ENCODE measurements at regions not wholly inside any gene's neighbourhood (a gene's known extent, or its start where the extent isn't known, plus 50 kb on each side); places are given as distances from the start of the nearest gene placed in this dataset.
"Not testable (repeated sequence)": the region's sequence is repeated elsewhere in the genome, so short reads cannot be mapped to it uniquely, and the experiment has no call there.

GRCh38 chr16:47854737-47855136 is 301.1 kb downstream of the ABCC12 start:
- in situ Hi-C loops (cut with HindIII; ENCODE audit: low pct_unique_long_range_greater_than_20kb, low sequenced_read_pairs), result no loop called here

DNA sequence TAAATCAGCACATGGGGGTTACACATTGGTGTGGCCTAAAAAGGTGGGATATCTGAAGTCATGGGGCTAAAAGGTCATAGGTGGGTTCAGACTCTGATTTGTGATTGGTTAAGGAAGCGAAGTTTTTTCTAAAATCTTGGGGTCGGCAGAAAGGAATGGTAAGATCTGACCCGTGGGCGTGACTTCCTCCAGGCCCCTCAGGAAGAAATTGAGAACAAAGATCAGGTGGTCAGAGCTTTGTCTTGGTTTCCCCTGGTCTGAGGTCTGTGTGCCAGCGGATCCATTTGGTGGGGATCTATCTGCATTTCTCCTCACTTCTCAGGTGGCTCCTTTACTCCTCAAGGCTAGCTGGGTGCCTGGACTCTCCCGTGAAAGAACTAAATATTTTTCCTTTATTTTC is 302.8 kb downstream of the ABCC12 start:
- in situ Hi-C loops (cut with HindIII; ENCODE audit: low pct_unique_long_range_greater_than_20kb, low sequenced_read_pairs), result no loop called here
- DNase-seq (ENCODE audit: low read depth), result no peak

More at GRCh38 chr16:47854737-47855136, 301.1 kb downstream of the ABCC12 start:
- no peak for DNase-seq (ENCODE audit: low read depth)

DNA sequence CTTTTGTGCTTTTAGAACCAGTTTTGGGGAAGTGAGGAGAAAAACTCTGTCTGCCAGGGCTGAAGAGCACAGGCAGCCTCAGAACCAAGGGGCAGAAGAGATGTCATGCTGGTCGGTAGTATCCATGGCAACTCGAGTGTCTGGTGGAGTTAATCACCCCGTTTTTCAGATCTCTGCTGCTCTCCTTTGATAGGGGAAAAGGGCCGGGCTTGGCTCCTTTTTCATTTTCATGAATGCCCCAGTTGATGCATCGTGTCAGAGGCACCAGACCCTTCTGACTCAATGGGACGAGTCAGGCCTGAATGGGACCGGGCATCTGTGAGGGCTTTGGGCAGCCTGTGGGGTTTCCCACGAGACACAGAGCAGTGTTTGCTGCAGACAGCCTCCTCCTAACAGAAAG is 304.6 kb downstream of the ABCC12 start:
- no peak for DNase-seq (ENCODE audit: low read depth)
- in situ Hi-C loops (cut with HindIII; ENCODE audit: low pct_unique_long_range_greater_than_20kb, low sequenced_read_pairs), result no loop called here

DNA sequence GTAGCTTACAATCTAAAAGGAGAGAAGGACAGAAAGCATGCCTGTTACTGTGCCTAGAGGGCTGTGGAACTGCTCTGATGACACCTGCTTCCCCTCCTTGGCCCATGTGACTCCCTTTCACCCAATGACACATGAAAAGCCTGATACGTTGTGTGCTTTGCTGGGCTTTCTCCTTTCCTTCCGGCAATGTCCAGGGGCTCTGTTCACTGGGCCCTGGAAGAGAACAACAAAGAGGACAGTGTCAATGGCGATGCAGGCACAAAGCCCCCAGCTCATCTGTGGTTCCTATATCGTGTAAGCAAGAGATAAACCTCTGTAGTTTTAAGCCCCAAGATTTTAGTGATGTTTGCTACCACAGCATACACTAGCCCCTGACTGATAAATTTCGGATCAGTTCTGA is 306.1 kb downstream of the ABCC12 start:
- DNase-seq (ENCODE audit: low read depth), result no peak
- in situ Hi-C loops (cut with HindIII; ENCODE audit: low pct_unique_long_range_greater_than_20kb, low sequenced_read_pairs), result no loop called here

GRCh38 chr16:47848421-47849109 is 307.2 kb downstream of the ABCC12 start:
- in situ Hi-C loops (cut with HindIII; ENCODE audit: low pct_unique_long_range_greater_than_20kb, low sequenced_read_pairs), result no loop called here
- DNase-seq (ENCODE audit: low read depth), result no peak

DNA sequence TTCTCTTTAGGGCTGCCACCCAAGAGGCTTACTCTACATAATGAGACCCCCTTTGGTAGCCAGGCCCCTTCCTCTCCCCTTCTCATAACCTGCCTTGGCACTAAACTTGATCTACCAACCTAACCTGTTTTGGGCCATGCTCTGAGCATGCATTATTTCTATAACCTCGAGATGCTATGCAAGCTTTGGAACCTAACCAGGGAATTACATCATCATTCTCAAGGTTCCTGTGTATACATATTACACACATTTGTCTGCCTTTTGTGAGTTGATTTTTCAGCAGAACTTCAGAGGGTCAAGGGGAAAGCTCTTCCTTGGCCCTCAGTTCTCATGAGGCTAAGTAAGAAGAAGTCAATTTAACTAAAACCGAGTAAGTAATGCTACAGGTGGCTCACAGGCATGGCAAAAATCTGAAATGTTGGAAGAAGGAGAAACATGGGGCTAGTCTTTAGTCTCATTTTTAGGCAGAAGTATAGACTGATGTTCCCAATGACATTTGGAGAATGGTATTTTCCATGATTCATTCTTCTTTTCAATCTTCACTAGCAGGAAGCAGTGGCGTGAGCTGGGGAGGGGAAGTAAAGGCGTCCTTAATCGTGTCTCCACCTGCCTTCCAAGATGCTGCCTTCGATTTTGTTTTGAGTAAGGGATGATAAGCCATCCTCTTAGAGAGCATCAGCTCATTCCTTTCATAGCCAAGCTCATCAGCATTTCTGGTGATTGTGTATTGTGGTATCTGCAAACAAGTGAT is 308.4 kb downstream of the ABCC12 start:
- in situ Hi-C loops (cut with HindIII; ENCODE audit: low pct_unique_long_range_greater_than_20kb, low sequenced_read_pairs), result no loop called here
- no peak for DNase-seq (ENCODE audit: low read depth)

DNA sequence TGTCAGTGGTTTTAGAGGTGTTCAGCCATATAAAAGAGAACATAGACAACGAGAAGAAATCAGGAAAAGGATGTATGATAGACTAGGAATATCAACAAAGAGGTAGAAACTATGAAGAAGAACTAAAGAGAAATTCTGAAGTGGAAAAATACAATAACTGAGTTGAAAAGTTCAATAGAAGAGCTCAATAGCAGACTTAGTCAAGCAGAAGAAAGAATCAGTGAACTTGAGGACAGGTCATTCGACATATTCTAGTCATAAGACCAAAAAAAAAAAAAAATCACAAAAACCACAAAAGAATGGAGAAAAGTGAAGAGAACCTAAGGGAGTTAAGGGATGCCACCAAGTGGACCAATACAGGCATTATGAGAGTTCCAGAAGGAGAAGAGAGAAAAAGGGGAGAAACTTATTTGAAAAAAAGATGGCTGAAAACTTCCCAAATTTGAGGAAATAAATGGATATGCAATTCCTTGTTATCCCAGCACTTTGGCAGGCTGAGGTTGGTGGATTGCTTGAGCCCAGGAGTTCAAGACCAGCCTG is 321.2 kb downstream of the ABCC12 start:
- in situ Hi-C loops (cut with HindIII; ENCODE audit: low pct_unique_long_range_greater_than_20kb, low sequenced_read_pairs), result no loop called here
- DNase-seq (ENCODE audit: low read depth), result no peak

GRCh38 chr16:47833771-47834170 is 322.0 kb downstream of the ABCC12 start:
- in situ Hi-C loops (cut with HindIII; ENCODE audit: low pct_unique_long_range_greater_than_20kb, low sequenced_read_pairs), result no loop called here
- DNase-seq (ENCODE audit: low read depth), result no peak

DNA sequence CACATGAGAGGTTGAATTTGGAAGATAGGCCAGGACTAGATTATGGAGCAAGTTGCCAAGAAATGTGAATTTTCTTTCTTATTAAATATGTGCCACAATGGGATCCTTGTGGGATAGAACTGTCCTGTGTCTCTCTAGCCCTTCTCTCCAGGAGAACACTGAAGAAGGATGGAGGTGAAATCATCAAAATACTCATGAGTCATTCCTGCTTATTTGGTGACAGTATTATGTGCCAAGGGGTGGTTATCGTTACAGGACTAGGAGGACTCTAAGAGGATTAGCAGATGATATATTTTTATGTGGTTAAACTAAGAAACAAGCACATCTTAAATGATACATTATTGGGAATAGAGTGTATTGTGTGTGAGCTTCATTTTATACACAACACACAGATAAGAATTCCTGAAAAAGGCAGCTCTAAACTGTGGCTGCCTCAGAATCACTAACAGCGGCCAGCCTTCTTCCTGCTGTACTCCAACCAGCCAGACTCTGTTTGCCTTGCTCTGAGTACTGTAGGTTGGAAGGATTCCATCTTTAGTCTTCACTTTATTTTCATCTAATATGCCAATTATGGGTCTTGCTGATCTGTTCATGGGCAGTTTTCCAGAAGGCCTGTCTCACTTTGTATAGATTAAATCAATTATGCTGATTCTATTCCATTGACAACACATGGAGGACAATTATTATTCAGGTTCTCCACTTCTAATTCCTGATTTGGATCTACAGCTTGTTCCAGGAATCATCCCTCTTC is 325.8 kb downstream of the ABCC12 start:
- in situ Hi-C loops (cut with HindIII; ENCODE audit: low pct_unique_long_range_greater_than_20kb, low sequenced_read_pairs), result no loop called here
- no peak for DNase-seq (ENCODE audit: low read depth)

- in situ Hi-C loops (cut with HindIII; ENCODE audit: low pct_unique_long_range_greater_than_20kb, low sequenced_read_pairs), result no loop called here
- DNase-seq (ENCODE audit: low read depth), result no peak
Measured at GRCh38 chr16:47826070-47826469, 329.7 kb downstream of the ABCC12 start.

DNA sequence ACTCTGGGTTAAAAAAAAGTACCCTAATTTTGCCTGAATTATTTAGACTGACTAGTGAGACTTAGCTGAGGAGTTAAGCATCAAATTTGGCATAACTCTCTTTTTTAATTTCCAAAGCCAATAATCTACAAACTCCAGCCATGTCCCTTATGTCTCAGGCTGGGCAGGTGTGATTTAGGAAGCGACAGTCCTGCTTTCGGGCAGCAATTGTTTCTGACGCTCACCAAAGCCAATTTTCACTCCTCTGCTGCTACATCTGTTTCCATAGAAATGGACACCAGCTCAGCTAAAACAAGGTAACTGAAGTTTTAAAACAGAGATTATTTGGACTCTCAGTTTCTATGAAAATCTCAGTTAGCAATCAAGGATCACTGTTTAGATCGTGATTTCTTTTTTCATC is 338.7 kb downstream of the ABCC12 start:
- DNase-seq (ENCODE audit: low read depth), result no peak
- in situ Hi-C loops (cut with HindIII; ENCODE audit: low pct_unique_long_range_greater_than_20kb, low sequenced_read_pairs), result no loop called here

DNA sequence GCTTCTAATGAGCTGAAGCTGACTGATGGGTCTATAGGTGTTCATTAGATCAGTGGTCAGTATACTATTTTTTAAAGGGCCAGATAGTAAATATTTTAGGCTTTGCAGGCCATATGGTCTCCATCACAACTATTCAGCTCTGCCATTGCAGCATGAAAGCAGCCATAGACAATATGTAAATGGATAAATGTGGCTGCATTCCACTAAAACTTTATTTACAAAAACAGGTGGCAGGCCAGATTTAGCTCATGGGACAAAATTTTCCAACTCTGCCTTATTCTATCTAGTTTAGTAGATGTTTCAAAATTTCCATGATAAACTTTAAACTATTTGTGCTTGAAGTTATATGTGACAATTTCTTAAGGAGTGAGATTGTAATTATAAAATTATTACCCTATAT is 339.3 kb downstream of the ABCC12 start:
- in situ Hi-C loops (cut with HindIII; ENCODE audit: low pct_unique_long_range_greater_than_20kb, low sequenced_read_pairs), result no loop called here
- DNase-seq (ENCODE audit: low read depth), result no peak

- no peak for DNase-seq (ENCODE audit: low read depth)
- in situ Hi-C loops (cut with HindIII; ENCODE audit: low pct_unique_long_range_greater_than_20kb, low sequenced_read_pairs), result no loop called here
Measured at GRCh38 chr16:47815655-47816054, 340.1 kb downstream of the ABCC12 start.

GRCh38 chr16:47811758-47812157 is 344.0 kb downstream of the ABCC12 start:
- in situ Hi-C loops (cut with HindIII; ENCODE audit: low pct_unique_long_range_greater_than_20kb, low sequenced_read_pairs); DNase-seq (ENCODE audit: low read depth): not testable (repeated sequence)

DNA sequence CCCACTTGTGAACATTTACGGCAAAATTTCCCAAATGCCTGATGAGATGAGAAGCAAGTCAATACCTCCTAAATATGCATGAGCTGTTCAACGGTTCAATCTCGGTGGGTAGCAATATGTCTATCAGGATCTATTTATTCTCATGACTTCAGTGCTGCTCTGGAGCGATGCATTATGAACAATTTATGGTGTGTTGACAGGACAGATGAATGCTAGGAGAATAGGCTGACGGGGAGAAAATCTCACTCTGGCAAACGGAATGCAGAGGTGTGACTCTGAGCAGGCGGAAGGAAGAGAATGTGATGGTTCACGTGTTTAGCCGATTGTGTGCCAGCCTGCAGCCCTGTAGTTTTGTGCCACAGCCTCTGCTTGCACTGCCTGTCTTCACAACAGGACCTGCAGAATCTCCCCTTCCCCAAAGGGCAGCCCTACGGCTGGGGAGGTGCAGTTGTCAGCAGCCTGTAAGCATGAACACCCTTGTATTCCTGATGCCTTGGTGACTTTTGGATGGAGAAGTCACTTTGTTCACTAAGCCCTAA is 345.2 kb downstream of the PHKB start:
- in situ Hi-C loops (cut with HindIII; ENCODE audit: low pct_unique_long_range_greater_than_20kb, low sequenced_read_pairs), result no loop called here
- DNase-seq (ENCODE audit: low read depth), result no peak

GRCh38 chr16:47787696-47788095 is 326.6 kb downstream of the PHKB start:
- in situ Hi-C loops (cut with HindIII; ENCODE audit: low pct_unique_long_range_greater_than_20kb, low sequenced_read_pairs), result no loop called here
- no peak for DNase-seq (ENCODE audit: low read depth)

DNA sequence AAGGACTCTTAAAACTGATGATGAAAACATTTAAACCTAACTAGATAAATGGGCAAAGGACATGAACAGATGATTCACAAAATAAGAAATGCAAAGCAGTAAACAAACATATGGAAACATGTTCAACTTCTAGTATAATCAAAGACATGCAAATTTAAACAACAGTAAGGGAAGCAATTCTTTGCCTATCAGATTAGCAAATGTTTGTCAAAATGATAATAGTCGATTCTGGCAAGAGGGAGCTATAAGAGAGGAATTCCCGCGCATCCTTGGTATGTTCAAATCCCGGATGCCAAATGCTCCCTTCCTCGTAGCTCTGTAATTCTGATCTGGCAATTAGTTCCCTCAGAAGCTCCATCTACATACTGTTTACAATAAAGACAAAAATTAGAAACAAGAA is 320.5 kb downstream of the PHKB start:
- in situ Hi-C loops (cut with HindIII; ENCODE audit: low pct_unique_long_range_greater_than_20kb, low sequenced_read_pairs), result no loop called here
- no peak for DNase-seq (ENCODE audit: low read depth)

- DNase-seq (ENCODE audit: low read depth), result no peak
- in situ Hi-C loops (cut with HindIII; ENCODE audit: low pct_unique_long_range_greater_than_20kb, low sequenced_read_pairs), result no loop called here
Measured at GRCh38 chr16:47780213-47780875, 319.2 kb downstream of the PHKB start.

Measured in Caki2 (cell line).